ENCODE measurements at regions not wholly inside any gene's neighbourhood (a gene's known extent, or its start where the extent isn't known, plus 50 kb on each side); places are given as distances from the start of the nearest gene placed in this dataset.

GRCh38 chr13:30149248-30149647 lies 158.1 kb downstream of the KATNAL1 start:
- TF ChIP-seq EZH2 (IDR thresholded peaks at IDR 0.05; ENCODE audit: insufficient read depth, poor library complexity, severe bottlenecking) (no peak), EZH2phosphoT487 (IDR thresholded peaks at IDR 0.05; ENCODE audit: insufficient read depth, low read depth) (no peak)
